ENCODE measurements at regions not wholly inside any gene's neighbourhood (a gene's known extent, or its start where the extent isn't known, plus 50 kb on each side); places are given as distances from the start of the nearest gene placed in this dataset.

DNA sequence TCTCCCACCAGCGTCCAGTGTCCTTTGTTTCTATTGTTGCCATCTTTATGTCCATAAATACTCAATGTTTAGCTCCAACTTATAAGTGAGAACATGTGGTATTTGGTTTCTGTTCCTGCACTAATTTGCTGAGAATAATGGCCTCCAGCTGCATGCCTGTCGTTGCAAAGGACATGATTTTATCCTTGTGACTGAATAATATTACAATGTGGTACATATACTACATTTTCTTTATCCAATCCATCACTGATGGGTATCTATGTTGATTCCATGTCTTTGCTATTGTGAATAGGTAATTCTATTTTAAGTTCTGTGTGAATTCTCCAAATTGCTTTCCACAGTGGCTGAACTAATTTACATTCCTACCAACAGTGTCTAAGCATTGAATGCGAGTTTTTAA, 578.6 kb upstream of the CA10 start:
- no peak for TF ChIP-seq POLR2A (IDR thresholded peaks at IDR 0.05)
- no peak for TF ChIP-seq EP300 (IDR thresholded peaks at IDR 0.05)
- TF ChIP-seq, protein P1, sequence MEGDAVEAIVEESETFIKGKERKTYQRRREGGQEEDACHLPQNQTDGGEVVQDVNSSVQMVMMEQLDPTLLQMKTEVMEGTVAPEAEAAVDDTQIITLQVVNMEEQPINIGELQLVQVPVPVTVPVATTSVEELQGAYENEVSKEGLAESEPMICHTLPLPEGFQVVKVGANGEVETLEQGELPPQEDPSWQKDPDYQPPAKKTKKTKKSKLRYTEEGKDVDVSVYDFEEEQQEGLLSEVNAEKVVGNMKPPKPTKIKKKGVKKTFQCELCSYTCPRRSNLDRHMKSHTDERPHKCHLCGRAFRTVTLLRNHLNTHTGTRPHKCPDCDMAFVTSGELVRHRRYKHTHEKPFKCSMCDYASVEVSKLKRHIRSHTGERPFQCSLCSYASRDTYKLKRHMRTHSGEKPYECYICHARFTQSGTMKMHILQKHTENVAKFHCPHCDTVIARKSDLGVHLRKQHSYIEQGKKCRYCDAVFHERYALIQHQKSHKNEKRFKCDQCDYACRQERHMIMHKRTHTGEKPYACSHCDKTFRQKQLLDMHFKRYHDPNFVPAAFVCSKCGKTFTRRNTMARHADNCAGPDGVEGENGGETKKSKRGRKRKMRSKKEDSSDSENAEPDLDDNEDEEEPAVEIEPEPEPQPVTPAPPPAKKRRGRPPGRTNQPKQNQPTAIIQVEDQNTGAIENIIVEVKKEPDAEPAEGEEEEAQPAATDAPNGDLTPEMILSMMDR (IDR thresholded peaks at IDR 0.05) = no peak

All from stomach (tissue), 4 donors.